T-helper 2 cell treated with Interferon-gamma antibody and Interleukin-4, amounts not matched to agents 5 μg/mL and 100 μg/mL, for 36 hours (primary cell): ENCODE measurements at regions not wholly inside any gene's neighbourhood (a gene's known extent, or its start where the extent isn't known, plus 50 kb on each side); places are given as distances from the start of the nearest gene placed in this dataset.

Experiments
- DNase-seq: peaks from one replicate; pipeline ENCODE4 v3.0.0; 2021; ENCODE audit warnings: low spot score
- H3K27ac Mint-ChIP-seq: one replicate; pipeline ENCODE4 v1.8.0; 2021; ENCODE audit warnings: mild to moderate bottlenecking, mixed read lengths
- H3K27me3 Mint-ChIP-seq: one replicate; pipeline ENCODE4 v1.8.0; 2021; ENCODE audit warnings: low read depth, mixed read lengths
- H3K36me3 Mint-ChIP-seq: one replicate; pipeline ENCODE4 v1.8.0; 2021; ENCODE audit warnings: low read depth, mixed read lengths
- H3K4me1 Mint-ChIP-seq: one replicate; pipeline ENCODE4 v1.8.0; 2021; ENCODE audit warnings: low read depth, mixed read lengths
- H3K4me3 Mint-ChIP-seq: one replicate; pipeline ENCODE4 v1.8.0; 2022; ENCODE audit warnings: mild to moderate bottlenecking, moderate library complexity, mixed read lengths
- H3K9me3 Mint-ChIP-seq: one replicate; pipeline ENCODE4 v1.8.0; 2021; ENCODE audit warnings: mixed read lengths

GRCh38 chr2:239498576-239498975 is 97.8 kb upstream of the HDAC4 start:
- H3K4me3 Mint-ChIP-seq: no peak overlapping the region
- H3K9me3 Mint-ChIP-seq: no peaks in the 10 kb centered on the region

GRCh38 chr2:239496700-239497099 is 95.9 kb upstream of the HDAC4 start:
- H3K9me3 Mint-ChIP-seq: no peaks in the 10 kb centered on the region
- H3K27me3 Mint-ChIP-seq: peaks cover 11% of the 10 kb centered on the region
- H3K4me1 Mint-ChIP-seq: peaks cover 4% of the 10 kb centered on the region
- H3K4me3 Mint-ChIP-seq: no peak overlapping the region
- H3K36me3 Mint-ChIP-seq: no peaks in the 10 kb centered on the region
- H3K27ac Mint-ChIP-seq: no peak overlapping the region
- no peak for DNase-seq

More at GRCh38 chr2:239498576-239498975, 97.8 kb upstream of the HDAC4 start:
- DNase-seq: no peak
- Mint-ChIP-seq H3K27ac (no peak overlapping the region), H3K27me3 (peaks cover 11% of the 10 kb centered on the region), H3K36me3 (no peaks in the 10 kb centered on the region), H3K4me1 (peaks cover 4% of the 10 kb centered on the region)

- Mint-ChIP-seq H3K9me3 (no peaks in the 10 kb centered on the region), H3K27ac (no peak overlapping the region), H3K36me3 (no peaks in the 10 kb centered on the region), H3K27me3 (peaks cover 11% of the 10 kb centered on the region), H3K4me1 (peaks cover 4% of the 10 kb centered on the region), H3K4me3 (no peak overlapping the region)
- no peak for DNase-seq
Measured at GRCh38 chr2:239495791-239496233, 95.0 kb upstream of the HDAC4 start.

GRCh38 chr2:239495175-239495574 is 94.4 kb upstream of the HDAC4 start:
- Mint-ChIP-seq H3K27ac (no peak overlapping the region), H3K9me3 (no peaks in the 10 kb centered on the region), H3K4me1 (peaks cover 4% of the 10 kb centered on the region), H3K4me3 (no peak overlapping the region), H3K36me3 (no peaks in the 10 kb centered on the region), H3K27me3 (peaks cover 11% of the 10 kb centered on the region)
- DNase-seq: no peak

- H3K27ac Mint-ChIP-seq: no peak overlapping the region
- H3K27me3 Mint-ChIP-seq: peaks cover 11% of the 10 kb centered on the region
- no peaks in the 10 kb centered on the region for H3K9me3 Mint-ChIP-seq
- H3K4me3 Mint-ChIP-seq: no peak overlapping the region
- no peaks in the 10 kb centered on the region for H3K36me3 Mint-ChIP-seq
- H3K4me1 Mint-ChIP-seq: peaks cover 4% of the 10 kb centered on the region
- DNase-seq: no peak
Measured at GRCh38 chr2:239494578-239494977, 93.8 kb upstream of the HDAC4 start.

GRCh38 chr2:239489481-239489880 is 88.7 kb upstream of the HDAC4 start:
- Mint-ChIP-seq H3K36me3 (no peaks in the 10 kb centered on the region), H3K27me3 (peaks cover 3% of the 10 kb centered on the region), H3K4me1 (no peaks in the 10 kb centered on the region), H3K4me3 (no peak overlapping the region), H3K27ac (no peak overlapping the region), H3K9me3 (no peaks in the 10 kb centered on the region)
- DNase-seq: no peak

- Mint-ChIP-seq H3K4me1 (no peaks in the 10 kb centered on the region), H3K36me3 (no peaks in the 10 kb centered on the region), H3K27ac (no peak overlapping the region), H3K27me3 (no peaks in the 10 kb centered on the region), H3K9me3 (no peaks in the 10 kb centered on the region), H3K4me3 (no peak overlapping the region)
- no peak for DNase-seq
Measured at GRCh38 chr2:239488125-239488524, 87.3 kb upstream of the HDAC4 start.

- Mint-ChIP-seq H3K9me3 (no peaks in the 10 kb centered on the region), H3K27ac (no peak overlapping the region), H3K4me1 (no peaks in the 10 kb centered on the region), H3K36me3 (no peaks in the 10 kb centered on the region), H3K27me3 (no peaks in the 10 kb centered on the region), H3K4me3 (no peak overlapping the region)
- DNase-seq: no peak
Measured at GRCh38 chr2:239487272-239487671, 86.5 kb upstream of the HDAC4 start.

- no peak overlapping the region for H3K4me3 Mint-ChIP-seq
- H3K27ac Mint-ChIP-seq: no peak overlapping the region
- no peaks in the 10 kb centered on the region for H3K27me3 Mint-ChIP-seq
- DNase-seq: no peak
- H3K36me3 Mint-ChIP-seq: no peaks in the 10 kb centered on the region
- H3K9me3 Mint-ChIP-seq: no peaks in the 10 kb centered on the region
- no peaks in the 10 kb centered on the region for H3K4me1 Mint-ChIP-seq
Measured at GRCh38 chr2:239485622-239486021, 84.8 kb upstream of the HDAC4 start.

GRCh38 chr2:239484571-239485355 is 83.9 kb upstream of the HDAC4 start:
- Mint-ChIP-seq H3K4me1 (no peaks in the 10 kb centered on the region), H3K27me3 (no peaks in the 10 kb centered on the region), H3K9me3 (no peaks in the 10 kb centered on the region), H3K4me3 (no peak overlapping the region), H3K36me3 (no peaks in the 10 kb centered on the region), H3K27ac (no peak overlapping the region)
- no peak for DNase-seq

GRCh38 chr2:239482778-239483712 is 82.2 kb upstream of the HDAC4 start:
- H3K9me3 Mint-ChIP-seq: no peaks in the 10 kb centered on the region
- H3K27me3 Mint-ChIP-seq: no peaks in the 10 kb centered on the region
- H3K36me3 Mint-ChIP-seq: no peaks in the 10 kb centered on the region
- no peak for DNase-seq
- no peaks in the 10 kb centered on the region for H3K4me1 Mint-ChIP-seq
- H3K27ac Mint-ChIP-seq: no peak overlapping the region
- no peak overlapping the region for H3K4me3 Mint-ChIP-seq

- H3K27ac Mint-ChIP-seq: no peak overlapping the region
Measured at GRCh38 chr2:239479471-239479870, 78.7 kb upstream of the HDAC4 start.

GRCh38 chr2:239477591-239477990 is 76.8 kb upstream of the HDAC4 start:
- Mint-ChIP-seq H3K27ac (no peak overlapping the region), H3K27me3 (no peaks in the 10 kb centered on the region), H3K36me3 (no peaks in the 10 kb centered on the region), H3K4me1 (no peaks in the 10 kb centered on the region), H3K9me3 (no peaks in the 10 kb centered on the region), H3K4me3 (no peak overlapping the region)
- DNase-seq: no peak

More at GRCh38 chr2:239479471-239479870, 78.7 kb upstream of the HDAC4 start:
- Mint-ChIP-seq H3K4me1 (no peaks in the 10 kb centered on the region), H3K36me3 (no peaks in the 10 kb centered on the region), H3K4me3 (no peak overlapping the region), H3K27me3 (no peaks in the 10 kb centered on the region), H3K9me3 (no peaks in the 10 kb centered on the region)
- no peak for DNase-seq
